Stimulated activated CD4-positive, alpha-beta T cell treated with anti-CD3 and anti-CD28 coated beads, Interleukin-12 subunit alpha, Interleukin-12 subunit beta, amount 100 ng/mL, for 24 hours (primary cell): ENCODE measurements at regions not wholly inside any gene's neighbourhood (a gene's known extent, or its start where the extent isn't known, plus 50 kb on each side); places are given as distances from the start of the nearest gene placed in this dataset.
A peak's percentile ranks its signal among the peaks of the same experiment; 100 is the strongest.

Source experiments
- DNase-seq, 2 experiments: peaks; one replicate each; pipeline ENCODE4 v3.0.0-alpha.2; 2020; ENCODE audit warnings: low read depth in 2 of 2

GRCh38 chr5:133829786-133830185 lies 138.6 kb downstream of the C5orf15 start:
- DNase-seq, result no peak

- no peak for DNase-seq
These were observed 139.7 kb downstream of the C5orf15 start for GRCh38 chr5:133828722-133829121.

- DNase-seq, result no peak
These were observed 140.6 kb downstream of the C5orf15 start for GRCh38 chr5:133827830-133828229.

GRCh38 chr5:133827011-133827410 lies 141.4 kb downstream of the C5orf15 start:
- DNase-seq, result no peak

- DNase-seq, result no peak
These were observed 142.7 kb downstream of the C5orf15 start for GRCh38 chr5:133825631-133826289.

- peak in 1 of 2 experiments; percentile 10 for DNase-seq
These were observed 143.7 kb downstream of the C5orf15 start for GRCh38 chr5:133824661-133825254.

GRCh38 chr5:133821889-133822288 lies 146.5 kb downstream of the C5orf15 start:
- no peak for DNase-seq

GRCh38 chr5:133821311-133821741 lies 147.1 kb downstream of the C5orf15 start:
- DNase-seq, result no peak

GRCh38 chr5:133820507-133820906 lies 147.9 kb downstream of the C5orf15 start:
- DNase-seq, result no peak

- no peak for DNase-seq
These were observed 148.4 kb downstream of the C5orf15 start for GRCh38 chr5:133819977-133820471.

GRCh38 chr5:133818869-133819600 lies 149.4 kb downstream of the C5orf15 start:
- no peak for DNase-seq

GRCh38 chr5:133818031-133818431 lies 150.4 kb downstream of the C5orf15 start:
- no peak for DNase-seq

- DNase-seq, result no peak
These were observed 151.0 kb downstream of the C5orf15 start for GRCh38 chr5:133817456-133817855.

- DNase-seq, result no peak
These were observed 151.6 kb downstream of the C5orf15 start for GRCh38 chr5:133816791-133817190.

- DNase-seq, result no peak
These were observed 154.3 kb downstream of the C5orf15 start for GRCh38 chr5:133814152-133814551.

- DNase-seq, result no peak
These were observed 157.3 kb downstream of the C5orf15 start for GRCh38 chr5:133811168-133811567.

GRCh38 chr5:133809801-133810200 lies 158.6 kb downstream of the C5orf15 start:
- no peak for DNase-seq

- DNase-seq, result no peak
These were observed 161.1 kb downstream of the C5orf15 start for GRCh38 chr5:133807348-133807747.

- no peak for DNase-seq
These were observed 161.6 kb downstream of the C5orf15 start for GRCh38 chr5:133806847-133807246.

- no peak for DNase-seq
These were observed 166.3 kb downstream of the C5orf15 start for GRCh38 chr5:133801955-133802751.

GRCh38 chr5:133801431-133801830 lies 167.0 kb downstream of the C5orf15 start:
- no peak for DNase-seq
